ENCODE measurements at regions not wholly inside any gene's neighbourhood (a gene's known extent, or its start where the extent isn't known, plus 50 kb on each side); places are given as distances from the start of the nearest gene placed in this dataset.
"Not testable (repeated sequence)": the region's sequence is repeated elsewhere in the genome, so short reads cannot be mapped to it uniquely, and the experiment has no call there.

DNA sequence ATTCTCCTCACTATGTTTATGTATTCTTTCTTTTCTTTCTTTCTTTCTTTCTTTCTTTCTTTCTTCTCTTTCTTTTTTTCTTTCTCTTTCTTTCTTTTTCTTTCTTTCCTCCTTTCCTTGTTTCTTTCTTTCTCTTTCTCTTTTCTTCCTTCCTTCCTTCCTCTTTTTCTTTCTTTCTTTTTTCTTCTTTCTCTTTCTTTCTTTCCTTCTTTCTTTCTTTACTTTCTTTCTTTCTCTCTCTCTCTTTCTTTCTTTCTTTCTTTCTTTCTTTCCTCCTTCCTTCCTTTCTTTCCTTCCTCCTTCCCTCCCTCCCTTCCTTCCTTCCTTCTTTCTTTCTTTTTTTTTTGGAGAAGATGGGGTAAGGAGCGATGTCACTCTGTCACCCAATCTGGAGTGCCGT, 1405.5 kb downstream of the SLITRK5 start:
- TF ChIP-seq, protein P1, sequence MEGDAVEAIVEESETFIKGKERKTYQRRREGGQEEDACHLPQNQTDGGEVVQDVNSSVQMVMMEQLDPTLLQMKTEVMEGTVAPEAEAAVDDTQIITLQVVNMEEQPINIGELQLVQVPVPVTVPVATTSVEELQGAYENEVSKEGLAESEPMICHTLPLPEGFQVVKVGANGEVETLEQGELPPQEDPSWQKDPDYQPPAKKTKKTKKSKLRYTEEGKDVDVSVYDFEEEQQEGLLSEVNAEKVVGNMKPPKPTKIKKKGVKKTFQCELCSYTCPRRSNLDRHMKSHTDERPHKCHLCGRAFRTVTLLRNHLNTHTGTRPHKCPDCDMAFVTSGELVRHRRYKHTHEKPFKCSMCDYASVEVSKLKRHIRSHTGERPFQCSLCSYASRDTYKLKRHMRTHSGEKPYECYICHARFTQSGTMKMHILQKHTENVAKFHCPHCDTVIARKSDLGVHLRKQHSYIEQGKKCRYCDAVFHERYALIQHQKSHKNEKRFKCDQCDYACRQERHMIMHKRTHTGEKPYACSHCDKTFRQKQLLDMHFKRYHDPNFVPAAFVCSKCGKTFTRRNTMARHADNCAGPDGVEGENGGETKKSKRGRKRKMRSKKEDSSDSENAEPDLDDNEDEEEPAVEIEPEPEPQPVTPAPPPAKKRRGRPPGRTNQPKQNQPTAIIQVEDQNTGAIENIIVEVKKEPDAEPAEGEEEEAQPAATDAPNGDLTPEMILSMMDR (IDR thresholded peaks at IDR 0.05): no peak
- H3K27ac ChIP-seq: no peak overlapping the region
- no peaks in the 10 kb centered on the region for H3K4me1 ChIP-seq
- no peak overlapping the region for H3K4me3 ChIP-seq
- H3K36me3 ChIP-seq: no peaks in the 10 kb centered on the region
- DNase-seq (ENCODE audit: low spot score): no peak
- no peaks in the 10 kb centered on the region for H3K9me3 ChIP-seq
- H3K27me3 ChIP-seq: no peaks in the 10 kb centered on the region

DNA sequence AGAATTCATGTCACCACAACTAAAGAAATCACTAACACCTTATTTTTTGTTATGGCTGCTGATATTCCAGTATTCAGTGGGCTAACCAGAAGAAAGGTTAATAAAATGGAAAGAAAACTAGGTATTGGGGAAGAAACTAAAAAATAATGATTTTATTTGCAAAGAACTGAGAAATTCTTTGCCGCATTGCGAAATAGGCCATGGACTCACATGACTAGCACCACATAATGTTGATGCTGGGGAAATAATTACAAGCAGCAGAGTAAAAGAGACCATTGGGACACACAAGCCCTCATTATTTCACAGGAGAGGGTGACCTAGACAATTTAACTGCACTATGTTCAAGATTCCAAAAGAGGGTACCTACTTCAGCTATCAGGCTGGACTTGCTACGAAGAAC, 1411.5 kb downstream of the SLITRK5 start:
- H3K27me3 ChIP-seq: no peaks in the 10 kb centered on the region
- no peaks in the 10 kb centered on the region for H3K4me1 ChIP-seq
- no peak for DNase-seq (ENCODE audit: low spot score)
- TF ChIP-seq, protein P1 (IDR thresholded peaks at IDR 0.05): no peak
- no peaks in the 10 kb centered on the region for H3K9me3 ChIP-seq
- H3K4me3 ChIP-seq: no peak overlapping the region
- H3K27ac ChIP-seq: no peak overlapping the region
- H3K36me3 ChIP-seq: no peaks in the 10 kb centered on the region

DNA sequence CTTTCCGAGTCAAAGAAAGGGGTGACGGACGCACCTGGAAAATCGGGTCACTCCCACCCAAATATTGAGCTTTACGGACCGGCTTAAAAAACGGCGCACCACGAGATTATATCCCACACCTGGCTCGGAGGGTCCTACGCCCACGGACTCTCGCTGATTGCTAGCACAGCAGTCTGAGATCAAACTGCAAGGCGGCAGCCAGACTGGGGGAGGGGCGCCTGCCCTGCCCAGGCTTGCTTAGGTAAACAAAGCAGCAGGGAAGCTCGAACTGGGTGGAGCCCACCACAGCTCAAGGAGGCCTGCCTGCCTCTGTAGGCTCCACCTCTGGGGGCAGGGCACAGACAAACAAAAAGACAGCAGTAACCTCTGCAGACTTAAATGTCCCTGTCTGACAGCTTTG, 1416.9 kb downstream of the SLITRK5 start:
- not testable (repeated sequence) for H3K4me1 ChIP-seq; H3K4me3 ChIP-seq; H3K9me3 ChIP-seq; H3K36me3 ChIP-seq; H3K27me3 ChIP-seq; H3K27ac ChIP-seq; DNase-seq (ENCODE audit: low spot score)

DNA sequence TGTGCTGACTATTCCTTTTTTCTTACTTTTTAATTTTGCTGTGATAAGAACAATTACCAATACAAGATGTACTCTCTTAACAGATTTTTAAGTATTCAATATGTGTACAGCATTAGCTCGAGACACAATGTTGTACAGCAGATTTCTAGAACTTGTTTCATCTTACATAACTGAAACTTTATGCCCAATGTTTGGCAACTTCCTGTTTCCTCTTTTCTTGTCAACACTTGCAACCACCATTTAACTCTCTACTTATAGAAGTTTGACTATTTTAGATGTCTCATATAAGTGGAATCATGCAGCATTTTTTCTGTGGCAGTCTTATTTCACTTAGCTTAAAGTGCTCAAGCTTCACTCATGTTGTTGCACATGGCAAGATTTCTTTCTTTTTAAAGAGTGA, 1426.8 kb downstream of the SLITRK5 start:
- no peak overlapping the region for H3K4me3 ChIP-seq
- no peaks in the 10 kb centered on the region for H3K27me3 ChIP-seq
- H3K36me3 ChIP-seq: no peaks in the 10 kb centered on the region
- TF ChIP-seq, protein P1 (IDR thresholded peaks at IDR 0.05): no peak
- no peak for DNase-seq (ENCODE audit: low spot score)
- H3K27ac ChIP-seq: no peak overlapping the region
- H3K9me3 ChIP-seq: no peaks in the 10 kb centered on the region
- H3K4me1 ChIP-seq: no peaks in the 10 kb centered on the region

DNA sequence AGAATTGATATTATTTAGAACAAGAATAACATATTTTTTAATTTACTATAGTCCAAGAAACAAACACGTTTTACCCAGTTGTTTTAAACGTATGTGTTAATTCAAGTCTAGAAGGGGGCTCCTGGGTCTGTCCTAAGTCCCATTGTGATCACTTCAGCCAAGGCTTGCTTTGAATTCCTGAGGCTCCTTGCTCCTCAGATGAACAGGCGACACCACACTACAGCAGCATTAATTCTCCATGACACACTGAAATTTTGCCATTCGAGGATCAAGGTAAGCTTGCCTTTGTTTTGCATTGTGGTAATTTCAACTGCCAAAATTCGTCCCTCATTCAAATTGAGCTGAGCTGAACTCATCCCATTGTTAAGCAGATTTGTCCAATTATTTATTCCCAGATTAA, 1442.6 kb downstream of the SLITRK5 start:
- no peak overlapping the region for H3K4me3 ChIP-seq
- no peak overlapping the region for H3K27ac ChIP-seq
- DNase-seq (ENCODE audit: low spot score): no peak
- no peaks in the 10 kb centered on the region for H3K9me3 ChIP-seq
- no peaks in the 10 kb centered on the region for H3K27me3 ChIP-seq
- no peaks in the 10 kb centered on the region for H3K4me1 ChIP-seq
- H3K36me3 ChIP-seq: no peaks in the 10 kb centered on the region
- TF ChIP-seq, protein P1 (IDR thresholded peaks at IDR 0.05): no peak

DNA sequence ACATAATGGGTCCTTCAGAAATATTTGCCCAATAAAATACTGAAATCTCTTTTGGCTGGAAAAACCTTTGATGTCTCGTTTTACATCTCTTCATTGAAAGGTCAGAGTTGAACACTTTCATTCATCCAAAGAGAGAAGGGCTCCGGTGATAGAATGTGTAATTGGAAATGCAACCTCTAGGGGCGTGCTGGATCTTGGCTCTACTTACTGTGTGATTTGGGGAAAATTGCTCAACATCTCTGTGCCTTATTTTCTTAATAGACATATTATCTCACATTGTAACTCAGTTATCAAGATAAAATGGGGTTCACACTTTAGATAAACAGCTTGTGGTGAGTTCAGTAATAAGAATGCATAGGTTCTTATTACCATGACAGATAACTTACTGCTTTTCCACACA, 1444.1 kb downstream of the SLITRK5 start:
- DNase-seq (ENCODE audit: low spot score): no peak
- no peaks in the 10 kb centered on the region for H3K36me3 ChIP-seq
- H3K4me3 ChIP-seq: no peak overlapping the region
- H3K27ac ChIP-seq: no peak overlapping the region
- TF ChIP-seq, protein P1 (IDR thresholded peaks at IDR 0.05): no peak
- H3K4me1 ChIP-seq: no peaks in the 10 kb centered on the region
- no peaks in the 10 kb centered on the region for H3K27me3 ChIP-seq
- H3K9me3 ChIP-seq: no peaks in the 10 kb centered on the region

Measured in right atrium auricular region (tissue), 2 donors.